Keratinocyte (primary cell): ENCODE measurements at regions not wholly inside any gene's neighbourhood (a gene's known extent, or its start where the extent isn't known, plus 50 kb on each side); places are given as distances from the start of the nearest gene placed in this dataset.

Source experiments
- DNase-seq: peaks from one replicate; pipeline ENCODE4 v3.0.0-alpha.2; 2011; ENCODE audit warnings: low read depth, missing footprints, low spot score
- FAIRE-seq: peaks from 2 replicates; lab custom pipeline; 2011; peaks lifted over from hg19 to GRCh38; lab: Jason Lieb, UNC
- H2AFZ ChIP-seq: 2 replicates; pipeline ENCODE4 v1.6.0; 2012; ENCODE audit warnings: low read length, control low read depth, inconsistent platforms; ENCODE audit not compliant: control insufficient read depth
- H3K27ac ChIP-seq: 2 replicates; pipeline ENCODE4 v1.5.1; 2011; ENCODE audit warnings: low read length; ENCODE audit not compliant: control insufficient read depth, insufficient read depth
- H3K27me3 ChIP-seq: 3 replicates; pipeline ENCODE4 v1.6.0; 2011; ENCODE audit warnings: low read length; ENCODE audit not compliant: control insufficient read depth, insufficient read depth; ENCODE audit errors: extremely low read depth
- H3K36me3 ChIP-seq, 2 experiments: 2 replicates in 1 of 2; 3 replicates in 1 of 2; pipeline ENCODE4 v1.5.1; 2011; ENCODE audit warnings: low read length in 2 of 2, mild to moderate bottlenecking in 1 of 2; ENCODE audit not compliant: control insufficient read depth in 2 of 2, insufficient read depth in 2 of 2; ENCODE audit errors: extremely low read depth in 1 of 2
- H3K4me1 ChIP-seq: 3 replicates; pipeline ENCODE4 v1.5.1; 2011; ENCODE audit warnings: low read length; ENCODE audit not compliant: control insufficient read depth, insufficient read depth; ENCODE audit errors: extremely low read depth
- H3K4me2 ChIP-seq: 3 replicates; pipeline ENCODE4 v1.6.0; 2011; ENCODE audit warnings: low read depth, low read length; ENCODE audit not compliant: control insufficient read depth, insufficient read depth; ENCODE audit errors: extremely low read depth
- H3K4me3 ChIP-seq, 3 experiments: fragments of 200-600 bp in 1 of 3; sonication (generic) in 1 of 3; 2 replicates in 2 of 3; 3 replicates in 1 of 3; pipeline ENCODE4 v1.5.1; 2011 to 2016; ENCODE audit warnings: low read length in 3 of 3, mild to moderate bottlenecking in 3 of 3, control low read depth in 2 of 3, inconsistent platforms in 1 of 3, low read depth in 1 of 3, mixed read lengths in 1 of 3, mixed run types in 1 of 3, moderate library complexity in 1 of 3; ENCODE audit not compliant: control insufficient read depth in 2 of 3, insufficient read depth in 2 of 3; ENCODE audit errors: extremely low read depth in 1 of 3
- H3K79me2 ChIP-seq: 2 replicates; pipeline ENCODE4 v1.6.0; 2012; ENCODE audit warnings: low read length; ENCODE audit not compliant: control insufficient read depth, insufficient read depth
- H3K9ac ChIP-seq: 3 replicates; pipeline ENCODE4 v1.6.0; 2011; ENCODE audit warnings: low read length; ENCODE audit not compliant: control insufficient read depth, insufficient read depth; ENCODE audit errors: extremely low read depth
- H3K9me1 ChIP-seq: 3 replicates; pipeline ENCODE4 v1.6.0; 2011; ENCODE audit warnings: low read length; ENCODE audit not compliant: control insufficient read depth, insufficient read depth; ENCODE audit errors: extremely low read depth
- H3K9me3 ChIP-seq: 2 replicates; pipeline ENCODE4 v1.5.1; 2012; ENCODE audit warnings: low read depth, low read length; ENCODE audit not compliant: control insufficient read depth
- H4K20me1 ChIP-seq: 3 replicates; pipeline ENCODE4 v1.6.0; 2011; ENCODE audit warnings: low read length; ENCODE audit not compliant: control insufficient read depth, insufficient read depth; ENCODE audit errors: extremely low read depth
- EZH2 ChIP-seq: IDR thresholded peaks from one replicate; pipeline ENCODE4 v1.6.1; 2012; ENCODE audit warnings: inconsistent platforms, mild to moderate bottlenecking, low read length, moderate library complexity
- dilution Hi-C: fragments of 300-500 bp; cut with MboI; formaldehyde crosslinking; loops from one replicate; pipeline ENCODE4 v1.7.0; 2020; ENCODE audit warnings: low sequenced_read_pairs; ENCODE audit not compliant: extremely low pct_ligation_motif_present
- TF ChIP-seq, protein P1 (sequence below), 3 experiments: IDR thresholded peaks in 1 of 3; conservative IDR thresholded peaks in 1 of 3; optimal IDR thresholded peaks in 1 of 3; 2 replicates in 2 of 3; 3 replicates in 1 of 3; pipeline versions ENCODE3 to v1.5.1; 2011; ENCODE audit warnings: low read length in 3 of 3, mild to moderate bottlenecking in 3 of 3, moderate library complexity in 2 of 3, control low read depth in 1 of 3, inconsistent platforms in 1 of 3; ENCODE audit not compliant: insufficient read depth in 2 of 3; ENCODE audit errors: extremely low read depth in 1 of 3

DNA sequence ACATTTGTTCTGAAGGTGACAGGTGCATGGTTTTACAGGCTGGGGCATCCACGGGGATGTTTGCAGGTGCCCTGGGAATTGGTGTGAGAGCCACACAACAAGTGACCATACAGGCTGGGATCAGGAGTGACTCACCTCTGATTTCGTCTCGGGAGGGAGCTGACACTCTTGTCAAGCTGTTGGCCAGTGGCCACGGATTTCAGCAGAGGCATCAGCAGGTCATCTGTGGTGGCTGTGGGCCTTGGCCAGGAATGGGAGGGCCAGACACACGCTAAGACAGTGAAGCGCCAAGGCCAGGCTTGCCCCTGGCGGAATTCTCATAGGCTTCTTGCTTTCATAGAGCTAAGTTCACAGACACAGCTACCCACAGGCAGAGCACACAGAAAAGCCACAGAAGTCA is 108.6 kb downstream of the HSPH1 start:
- TF ChIP-seq, protein P1, sequence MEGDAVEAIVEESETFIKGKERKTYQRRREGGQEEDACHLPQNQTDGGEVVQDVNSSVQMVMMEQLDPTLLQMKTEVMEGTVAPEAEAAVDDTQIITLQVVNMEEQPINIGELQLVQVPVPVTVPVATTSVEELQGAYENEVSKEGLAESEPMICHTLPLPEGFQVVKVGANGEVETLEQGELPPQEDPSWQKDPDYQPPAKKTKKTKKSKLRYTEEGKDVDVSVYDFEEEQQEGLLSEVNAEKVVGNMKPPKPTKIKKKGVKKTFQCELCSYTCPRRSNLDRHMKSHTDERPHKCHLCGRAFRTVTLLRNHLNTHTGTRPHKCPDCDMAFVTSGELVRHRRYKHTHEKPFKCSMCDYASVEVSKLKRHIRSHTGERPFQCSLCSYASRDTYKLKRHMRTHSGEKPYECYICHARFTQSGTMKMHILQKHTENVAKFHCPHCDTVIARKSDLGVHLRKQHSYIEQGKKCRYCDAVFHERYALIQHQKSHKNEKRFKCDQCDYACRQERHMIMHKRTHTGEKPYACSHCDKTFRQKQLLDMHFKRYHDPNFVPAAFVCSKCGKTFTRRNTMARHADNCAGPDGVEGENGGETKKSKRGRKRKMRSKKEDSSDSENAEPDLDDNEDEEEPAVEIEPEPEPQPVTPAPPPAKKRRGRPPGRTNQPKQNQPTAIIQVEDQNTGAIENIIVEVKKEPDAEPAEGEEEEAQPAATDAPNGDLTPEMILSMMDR (optimal IDR thresholded peaks at IDR 0.05 in 1 of 3, IDR thresholded peaks at IDR 0.05 in 1 of 3, conservative IDR thresholded peaks at IDR 0.05 in 1 of 3; ENCODE audit: extremely low read depth in 1 of 3, insufficient read depth in 2 of 3, low read length in 3 of 3), result no peak
- TF ChIP-seq EZH2, result no peak
- dilution Hi-C loops, result no loop called here
- no peak for FAIRE-seq
- Histone ChIP-seq H3K9me1 (no peaks in the 10 kb centered on the region), H3K4me3 (no peak overlapping the region), H3K9me3 (no peaks in the 10 kb centered on the region), H3K4me1 (peaks cover 7% of the 10 kb centered on the region), H3K27me3 (no peaks in the 10 kb centered on the region), H3K79me2 (no peaks in the 10 kb centered on the region), H4K20me1 (no peaks in the 10 kb centered on the region), H2AFZ (no peak overlapping the region), H3K4me2 (no peak overlapping the region), H3K27ac (no peak overlapping the region), H3K9ac (no peak overlapping the region), H3K36me3 (no peaks in the 10 kb centered on the region)
- DNase-seq, result no peak

GRCh38 chr13:31052478-31052877 is 109.2 kb downstream of the HSPH1 start:
- dilution Hi-C loops, result no loop called here
- H3K9me3 ChIP-seq, result no peaks in the 10 kb centered on the region
- H3K4me2 ChIP-seq, result no peak overlapping the region
- no peaks in the 10 kb centered on the region for H3K27me3 ChIP-seq
- H3K9me1 ChIP-seq, result no peaks in the 10 kb centered on the region
- no peak for FAIRE-seq
- H3K9ac ChIP-seq, result no peak overlapping the region
- DNase-seq, result no peak
- no peaks in the 10 kb centered on the region for H4K20me1 ChIP-seq
- H3K4me1 ChIP-seq, result peaks cover 12% of the 10 kb centered on the region
- no peaks in the 10 kb centered on the region for H3K79me2 ChIP-seq
- no peak overlapping the region for H3K4me3 ChIP-seq
- no peaks in the 10 kb centered on the region for H3K36me3 ChIP-seq
- H2AFZ ChIP-seq, result no peak overlapping the region
- H3K27ac ChIP-seq, result no peak overlapping the region
- TF ChIP-seq, protein P1 (optimal IDR thresholded peaks at IDR 0.05 in 1 of 3, IDR thresholded peaks at IDR 0.05 in 1 of 3, conservative IDR thresholded peaks at IDR 0.05 in 1 of 3; ENCODE audit: extremely low read depth in 1 of 3, insufficient read depth in 2 of 3, low read length in 3 of 3), result no peak
- TF ChIP-seq EZH2, result no peak
